Body of pancreas (tissue), 4 donors: ENCODE measurements at regions not wholly inside any gene's neighbourhood (a gene's known extent, or its start where the extent isn't known, plus 50 kb on each side); places are given as distances from the start of the nearest gene placed in this dataset.

ENCODE experiments used
- ATAC-seq: fragments of 150-250 bp; one replicate; pipeline ENCODE4 v1.9.1; 2016
- DNase-seq, 4 donors: peaks; one replicate each; pipeline ENCODE4 v3.0.0-alpha.2; 2019
- H3K27ac ChIP-seq, 4 donors: fragments of 200-600 bp; sonication (generic); 1 replicate in 3 of 4; 2 replicates in 1 of 4; pipeline versions ENCODE4 v1.5.1 to v1.6.1; 2016 to 2019; ENCODE audit warnings: mild to moderate bottlenecking in 1 of 4, mixed read lengths in 1 of 4, moderate library complexity in 1 of 4
- H3K27me3 ChIP-seq, 2 donors: fragments of 200-600 bp; sonication (generic); one replicate each; pipeline ENCODE4 v1.6.0; 2016; ENCODE audit warnings: mild to moderate bottlenecking in 1 of 2
- H3K36me3 ChIP-seq, 2 donors: fragments of 200-600 bp; sonication (generic); replicated peaks in 1 of 2; 2 replicates each; pipeline ENCODE4 v1.5.1; 2016; ENCODE audit warnings: low read depth in 2 of 2; ENCODE audit not compliant: insufficient read depth in 1 of 2
- H3K4me1 ChIP-seq: fragments of 200-600 bp; sonication (generic); one replicate; pipeline ENCODE4 v1.6.0; 2016
- H3K4me3 ChIP-seq, 2 donors: fragments of 200-600 bp; sonication (generic); 1 replicate in 1 of 2; 2 replicates in 1 of 2; pipeline ENCODE4 v1.5.1; 2016 to 2019
- H3K9me3 ChIP-seq, 3 donors: fragments of 200-600 bp; sonication (generic); 1 replicate in 2 of 3; 2 replicates in 1 of 3; pipeline ENCODE4 v1.5.1; 2016
- CTCF ChIP-seq, 7 experiments: fragments of 450-650 bp in 4 of 7; fragments of 200-600 bp in 3 of 7; sonication (generic) in 3 of 7; IDR thresholded peaks; one replicate each; pipeline ENCODE4 v1.5.1; 2016 to 2019; ENCODE audit warnings: antibody characterized with exemption in 7 of 7
- POLR2A ChIP-seq, 3 donors: fragments of 450-650 bp; IDR thresholded peaks; one replicate each; pipeline ENCODE4 v1.6.1; 2016; ENCODE audit warnings: antibody characterized with exemption in 3 of 3, mild to moderate bottlenecking in 2 of 3
- whole genome bisulfite sequencing, 2 donors: methylation state at CpG; one replicate each; pipeline ENCODE4 v1.1.5; 2017; 5-methylcytosine and 5-hydroxymethylcytosine counted together
- intact Hi-C: fragments of 100-400 bp; cut with DNase I; formaldehyde crosslinking; loops from one replicate; pipeline ENCODE4 v1.15.1; 2023

- WGBS, 2 donors, result 49 to 62% methylated on average over 2 of the region's 2 CpGs
- Histone ChIP-seq H3K27ac (no peak overlapping the region), H3K36me3 (no peaks in the 10 kb centered on the region), H3K9me3 (no peaks in the 10 kb centered on the region), H3K27me3 (no peaks in the 10 kb centered on the region), H3K4me1 (peaks cover 7% of the 10 kb centered on the region), H3K4me3 (no peak overlapping the region)
- ATAC-seq (no peak), DNase-seq (no peak)
- intact Hi-C loops, result no loop called here
- TF ChIP-seq POLR2A (IDR thresholded peaks at IDR 0.05) (no peak), CTCF (IDR thresholded peaks at IDR 0.05) (no peak)
Measured at GRCh38 chr6:132967871-132968270, 153.5 kb downstream of the RPS12 start.

- Histone ChIP-seq H3K27me3 (no peaks in the 10 kb centered on the region), H3K4me1 (peaks cover 7% of the 10 kb centered on the region), H3K9me3 (no peaks in the 10 kb centered on the region), H3K4me3 (no peak overlapping the region), H3K27ac (no peak overlapping the region), H3K36me3 (no peaks in the 10 kb centered on the region)
- DNase-seq (no peak), ATAC-seq (no peak)
- 41 to 68% methylated on average over 5 of the region's 5 CpGs for WGBS, 2 donors
- TF ChIP-seq CTCF (IDR thresholded peaks at IDR 0.05), result no peak
- intact Hi-C loops, result no loop called here
Measured at GRCh38 chr6:132968419-132968950, 154.1 kb downstream of the RPS12 start.

GRCh38 chr6:132969196-132969595, 154.8 kb downstream of the RPS12 start:
- H3K27ac ChIP-seq, result no peak overlapping the region
- intact Hi-C loops, result no loop called here
- 6 to 8% methylated on average over 1 of the region's 1 CpG for WGBS, 2 donors
- H3K4me3 ChIP-seq, result no peak overlapping the region
- H3K4me1 ChIP-seq, result peaks cover 3% of the 10 kb centered on the region
- H3K36me3 ChIP-seq, result no peaks in the 10 kb centered on the region
- TF ChIP-seq CTCF (IDR thresholded peaks at IDR 0.05) (no peak), POLR2A (IDR thresholded peaks at IDR 0.05) (no peak)
- no peak for DNase-seq
- no peaks in the 10 kb centered on the region for H3K9me3 ChIP-seq
- no peaks in the 10 kb centered on the region for H3K27me3 ChIP-seq
- ATAC-seq, result no peak

- Histone ChIP-seq H3K27me3 (no peaks in the 10 kb centered on the region), H3K4me1 (no peaks in the 10 kb centered on the region), H3K4me3 (no peak overlapping the region), H3K9me3 (no peaks in the 10 kb centered on the region), H3K27ac (no peak overlapping the region), H3K36me3 (no peaks in the 10 kb centered on the region)
- ATAC-seq (no peak), DNase-seq (no peak)
- intact Hi-C loops, result no loop called here
- TF ChIP-seq POLR2A (IDR thresholded peaks at IDR 0.05), result no peak
- no peak for TF ChIP-seq CTCF (IDR thresholded peaks at IDR 0.05)
- WGBS, 2 donors, result 52 to 61% methylated on average over 3 of the region's 3 CpGs
Measured at GRCh38 chr6:132971676-132972075, 157.3 kb downstream of the RPS12 start.

- intact Hi-C loops, result no loop called here
- Histone ChIP-seq H3K27me3 (no peaks in the 10 kb centered on the region), H3K27ac (no peak overlapping the region), H3K36me3 (no peaks in the 10 kb centered on the region), H3K4me1 (no peaks in the 10 kb centered on the region), H3K4me3 (no peak overlapping the region), H3K9me3 (no peaks in the 10 kb centered on the region)
- ATAC-seq (no peak), DNase-seq (no peak)
- no peak for TF ChIP-seq POLR2A (IDR thresholded peaks at IDR 0.05)
- no peak for TF ChIP-seq CTCF (IDR thresholded peaks at IDR 0.05)
Measured at GRCh38 chr6:132972254-132972653, 157.9 kb downstream of the RPS12 start.
